SK-MEL-5 (cell line): ENCODE measurements at regions not wholly inside any gene's neighbourhood (a gene's known extent, or its start where the extent isn't known, plus 50 kb on each side); places are given as distances from the start of the nearest gene placed in this dataset.
A peak's percentile ranks its signal among the peaks of the same experiment; 100 is the strongest.

Experiments used
- DNase-seq: peaks from one replicate; pipeline ENCODE4 v3.0.0-alpha.2; 2016; ENCODE audit warnings: low read depth, low spot score
- in situ Hi-C: cut with HindIII; loops from 2 replicates; pipeline ENCODE4 v1.10.0; 2016; ENCODE audit warnings: low sequenced_read_pairs, high pct_unique_total_duplicates, low pct_unique_long_range_greater_than_20kb

- peak; percentile 13 for DNase-seq
- in situ Hi-C loops, result no loop called here
These were observed 124.2 kb downstream of the TMEM132E start for GRCh38 chr17:34703533-34703932.

- in situ Hi-C loops, result no loop called here
- DNase-seq, result no peak
These were observed 119.8 kb downstream of the TMEM132E start for GRCh38 chr17:34699181-34699580.

GRCh38 chr17:34692920-34693319, 113.5 kb downstream of the TMEM132E start:
- DNase-seq, result no peak
- in situ Hi-C loops, result no loop called here
